OCI-LY7 (cell line): ENCODE measurements at regions not wholly inside any gene's neighbourhood (a gene's known extent, or its start where the extent isn't known, plus 50 kb on each side); places are given as distances from the start of the nearest gene placed in this dataset.

Source experiments
- EZH2phosphoT487 ChIP-seq: fragments of 200-600 bp; sonication (generic); IDR thresholded peaks from 2 replicates; pipeline ENCODE4 v1.6.1; 2018; ENCODE audit warnings: low read depth, borderline replicate concordance, mild to moderate bottlenecking, mixed run types, antibody characterized with exemption, low read length, moderate library complexity, mixed read lengths
- TF ChIP-seq, protein P1 (sequence below): fragments of 200-600 bp; sonication (generic); conservative IDR thresholded peaks from 2 replicates; pipeline ENCODE4 v1.5.1; 2014; ENCODE audit warnings: mild to moderate bottlenecking, antibody characterized with exemption, low read length, moderate library complexity, mixed read lengths

DNA sequence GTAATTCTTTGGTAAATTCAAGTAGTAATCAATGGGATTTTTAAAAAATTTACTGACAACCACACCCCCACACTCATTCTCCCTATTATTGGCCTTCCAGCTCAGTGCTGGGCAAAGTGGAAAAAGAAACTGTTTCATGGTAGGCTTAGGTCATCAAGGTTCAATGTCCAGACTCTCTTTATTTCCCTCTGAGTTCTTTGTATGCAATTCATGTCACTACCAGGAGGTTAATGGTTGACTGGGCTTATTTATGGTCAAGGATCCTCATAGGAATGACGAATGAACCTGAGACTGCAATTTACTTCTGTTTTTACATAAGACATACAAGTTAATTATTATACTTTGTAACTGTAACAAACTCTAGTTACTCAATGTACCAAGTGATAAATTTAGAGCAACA, 403.2 kb downstream of the KLHL13 start:
- TF ChIP-seq, protein P1, sequence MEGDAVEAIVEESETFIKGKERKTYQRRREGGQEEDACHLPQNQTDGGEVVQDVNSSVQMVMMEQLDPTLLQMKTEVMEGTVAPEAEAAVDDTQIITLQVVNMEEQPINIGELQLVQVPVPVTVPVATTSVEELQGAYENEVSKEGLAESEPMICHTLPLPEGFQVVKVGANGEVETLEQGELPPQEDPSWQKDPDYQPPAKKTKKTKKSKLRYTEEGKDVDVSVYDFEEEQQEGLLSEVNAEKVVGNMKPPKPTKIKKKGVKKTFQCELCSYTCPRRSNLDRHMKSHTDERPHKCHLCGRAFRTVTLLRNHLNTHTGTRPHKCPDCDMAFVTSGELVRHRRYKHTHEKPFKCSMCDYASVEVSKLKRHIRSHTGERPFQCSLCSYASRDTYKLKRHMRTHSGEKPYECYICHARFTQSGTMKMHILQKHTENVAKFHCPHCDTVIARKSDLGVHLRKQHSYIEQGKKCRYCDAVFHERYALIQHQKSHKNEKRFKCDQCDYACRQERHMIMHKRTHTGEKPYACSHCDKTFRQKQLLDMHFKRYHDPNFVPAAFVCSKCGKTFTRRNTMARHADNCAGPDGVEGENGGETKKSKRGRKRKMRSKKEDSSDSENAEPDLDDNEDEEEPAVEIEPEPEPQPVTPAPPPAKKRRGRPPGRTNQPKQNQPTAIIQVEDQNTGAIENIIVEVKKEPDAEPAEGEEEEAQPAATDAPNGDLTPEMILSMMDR, result no peak
- TF ChIP-seq EZH2phosphoT487, result no peak
